SJCRH30 (cell line): ENCODE measurements at regions not wholly inside any gene's neighbourhood (a gene's known extent, or its start where the extent isn't known, plus 50 kb on each side); places are given as distances from the start of the nearest gene placed in this dataset.

ENCODE experiments used
- DNase-seq, 2 experiments: peaks; one replicate each; pipeline ENCODE4 v3.0.0-alpha.2; 2015 to 2020
- H3K27ac ChIP-seq: fragments of 250-450 bp; sonication (Bioruptor Pico); 2 replicates; pipeline ENCODE4 v1.5.1; 2020; ENCODE audit warnings: mild to moderate bottlenecking, moderate library complexity
- H3K27me3 ChIP-seq: fragments of 250-450 bp; sonication (Bioruptor Pico); 2 replicates; pipeline ENCODE4 v1.5.1; 2020; ENCODE audit warnings: mild to moderate bottlenecking, moderate library complexity
- H3K36me3 ChIP-seq: fragments of 250-450 bp; sonication (Bioruptor Pico); 2 replicates; pipeline ENCODE4 v1.5.1; 2020; ENCODE audit warnings: mild to moderate bottlenecking, moderate library complexity
- H3K4me1 ChIP-seq: fragments of 250-450 bp; sonication (Bioruptor Pico); 2 replicates; pipeline ENCODE4 v1.5.1; 2020; ENCODE audit warnings: mild to moderate bottlenecking, moderate library complexity
- H3K4me3 ChIP-seq: fragments of 250-450 bp; sonication (Bioruptor Pico); 2 replicates; pipeline ENCODE4 v1.5.1; 2020; ENCODE audit warnings: mild to moderate bottlenecking, moderate library complexity
- H3K9me3 ChIP-seq: fragments of 250-450 bp; sonication (Bioruptor Pico); replicated peaks from 2 replicates; pipeline ENCODE4 v1.5.1; 2020; ENCODE audit warnings: mild to moderate bottlenecking, moderate library complexity

GRCh38 chr5:13640270-13640669, 304.2 kb downstream of the DNAH5 start:
- no peaks in the 10 kb centered on the region for H3K9me3 ChIP-seq
- no peak for DNase-seq

GRCh38 chr5:13632676-13633075, 311.8 kb downstream of the DNAH5 start:
- H3K27me3 ChIP-seq: no peaks in the 10 kb centered on the region
- no peak overlapping the region for H3K27ac ChIP-seq
- no peak for DNase-seq
- H3K4me1 ChIP-seq: no peaks in the 10 kb centered on the region
- H3K4me3 ChIP-seq: no peak overlapping the region
- no peaks in the 10 kb centered on the region for H3K9me3 ChIP-seq
- no peaks in the 10 kb centered on the region for H3K36me3 ChIP-seq

More at GRCh38 chr5:13640270-13640669, 304.2 kb downstream of the DNAH5 start:
- Histone ChIP-seq H3K4me1 (no peaks in the 10 kb centered on the region), H3K27ac (no peak overlapping the region), H3K27me3 (no peaks in the 10 kb centered on the region), H3K36me3 (no peaks in the 10 kb centered on the region), H3K4me3 (no peak overlapping the region)

- H3K27me3 ChIP-seq: no peaks in the 10 kb centered on the region
- DNase-seq: no peak
- no peaks in the 10 kb centered on the region for H3K9me3 ChIP-seq
- H3K4me3 ChIP-seq: no peak overlapping the region
- H3K4me1 ChIP-seq: no peaks in the 10 kb centered on the region
- no peak overlapping the region for H3K27ac ChIP-seq
- no peaks in the 10 kb centered on the region for H3K36me3 ChIP-seq
Observed at GRCh38 chr5:13629218-13629617, 315.3 kb downstream of the DNAH5 start.

GRCh38 chr5:13627673-13628454, 316.6 kb downstream of the DNAH5 start:
- no peaks in the 10 kb centered on the region for H3K4me1 ChIP-seq
- no peak for DNase-seq
- H3K36me3 ChIP-seq: no peaks in the 10 kb centered on the region
- no peak overlapping the region for H3K4me3 ChIP-seq
- no peaks in the 10 kb centered on the region for H3K9me3 ChIP-seq
- H3K27ac ChIP-seq: no peak overlapping the region
- no peaks in the 10 kb centered on the region for H3K27me3 ChIP-seq

GRCh38 chr5:13625616-13626198, 318.8 kb downstream of the DNAH5 start:
- H3K9me3 ChIP-seq: no peaks in the 10 kb centered on the region
- H3K27ac ChIP-seq: no peak overlapping the region
- no peak for DNase-seq
- H3K4me3 ChIP-seq: no peak overlapping the region
- no peaks in the 10 kb centered on the region for H3K27me3 ChIP-seq
- H3K4me1 ChIP-seq: no peaks in the 10 kb centered on the region
- no peaks in the 10 kb centered on the region for H3K36me3 ChIP-seq

GRCh38 chr5:13624283-13625074, 320.0 kb downstream of the DNAH5 start:
- H3K27ac ChIP-seq: no peak overlapping the region
- no peak overlapping the region for H3K4me3 ChIP-seq
- no peak for DNase-seq
- no peaks in the 10 kb centered on the region for H3K36me3 ChIP-seq
- H3K27me3 ChIP-seq: no peaks in the 10 kb centered on the region
- no peaks in the 10 kb centered on the region for H3K4me1 ChIP-seq
- no peaks in the 10 kb centered on the region for H3K9me3 ChIP-seq

GRCh38 chr5:13613621-13614020, 330.9 kb downstream of the DNAH5 start:
- no peaks in the 10 kb centered on the region for H3K27me3 ChIP-seq
- H3K27ac ChIP-seq: no peak overlapping the region
- H3K9me3 ChIP-seq: no peaks in the 10 kb centered on the region
- H3K36me3 ChIP-seq: no peaks in the 10 kb centered on the region
- H3K4me1 ChIP-seq: no peaks in the 10 kb centered on the region
- no peak overlapping the region for H3K4me3 ChIP-seq
- no peak for DNase-seq

- H3K4me1 ChIP-seq: no peaks in the 10 kb centered on the region
- H3K27me3 ChIP-seq: no peaks in the 10 kb centered on the region
- no peaks in the 10 kb centered on the region for H3K9me3 ChIP-seq
- DNase-seq: no peak
- no peaks in the 10 kb centered on the region for H3K36me3 ChIP-seq
- no peak overlapping the region for H3K27ac ChIP-seq
- no peak overlapping the region for H3K4me3 ChIP-seq
Observed at GRCh38 chr5:13611604-13612003, 332.9 kb downstream of the DNAH5 start.

GRCh38 chr5:13609504-13609903, 335.0 kb downstream of the DNAH5 start:
- no peak overlapping the region for H3K4me3 ChIP-seq
- no peak for DNase-seq
- H3K27ac ChIP-seq: no peak overlapping the region
- H3K27me3 ChIP-seq: no peaks in the 10 kb centered on the region
- H3K4me1 ChIP-seq: no peaks in the 10 kb centered on the region
- no peaks in the 10 kb centered on the region for H3K36me3 ChIP-seq
- H3K9me3 ChIP-seq: no peaks in the 10 kb centered on the region

GRCh38 chr5:13606051-13606450, 338.4 kb downstream of the DNAH5 start:
- DNase-seq: no peak
- Histone ChIP-seq H3K36me3 (no peaks in the 10 kb centered on the region), H3K27ac (no peak overlapping the region), H3K27me3 (no peaks in the 10 kb centered on the region), H3K9me3 (no peaks in the 10 kb centered on the region), H3K4me1 (no peaks in the 10 kb centered on the region), H3K4me3 (no peak overlapping the region)

- no peak for DNase-seq
- Histone ChIP-seq H3K27ac (no peak overlapping the region), H3K9me3 (no peaks in the 10 kb centered on the region), H3K4me1 (no peaks in the 10 kb centered on the region), H3K36me3 (no peaks in the 10 kb centered on the region), H3K4me3 (no peak overlapping the region), H3K27me3 (no peaks in the 10 kb centered on the region)
Observed at GRCh38 chr5:13601112-13601511, 343.4 kb downstream of the DNAH5 start.

GRCh38 chr5:13595978-13596377, 348.5 kb downstream of the DNAH5 start:
- DNase-seq: no peak
- Histone ChIP-seq H3K9me3 (no peaks in the 10 kb centered on the region), H3K36me3 (no peaks in the 10 kb centered on the region), H3K4me3 (no peak overlapping the region), H3K27me3 (no peaks in the 10 kb centered on the region), H3K4me1 (no peaks in the 10 kb centered on the region), H3K27ac (no peak overlapping the region)

- no peak overlapping the region for H3K27ac ChIP-seq
- DNase-seq: peak in 1 of 2 experiments; percentile 2
- H3K9me3 ChIP-seq: no peaks in the 10 kb centered on the region
- no peaks in the 10 kb centered on the region for H3K36me3 ChIP-seq
- H3K27me3 ChIP-seq: no peaks in the 10 kb centered on the region
- no peaks in the 10 kb centered on the region for H3K4me1 ChIP-seq
- H3K4me3 ChIP-seq: no peak overlapping the region
Observed at GRCh38 chr5:13591621-13592020, 352.9 kb downstream of the DNAH5 start.

GRCh38 chr5:13585324-13585723, 359.2 kb downstream of the DNAH5 start:
- no peaks in the 10 kb centered on the region for H3K9me3 ChIP-seq
- no peak overlapping the region for H3K4me3 ChIP-seq
- H3K27me3 ChIP-seq: no peaks in the 10 kb centered on the region
- H3K27ac ChIP-seq: no peak overlapping the region
- no peaks in the 10 kb centered on the region for H3K36me3 ChIP-seq
- DNase-seq: no peak
- no peaks in the 10 kb centered on the region for H3K4me1 ChIP-seq

- Histone ChIP-seq H3K36me3 (no peaks in the 10 kb centered on the region), H3K4me3 (no peak overlapping the region), H3K27me3 (no peaks in the 10 kb centered on the region), H3K4me1 (no peaks in the 10 kb centered on the region), H3K27ac (no peak overlapping the region), H3K9me3 (no peaks in the 10 kb centered on the region)
- no peak for DNase-seq
Observed at GRCh38 chr5:13581914-13582313, 362.6 kb downstream of the DNAH5 start.
